SK-N-MC (cell line): ENCODE measurements at regions not wholly inside any gene's neighbourhood (a gene's known extent, or its start where the extent isn't known, plus 50 kb on each side); places are given as distances from the start of the nearest gene placed in this dataset.

Experiments
- EZH2 ChIP-seq: fragments of 200-600 bp; sonication (generic); IDR thresholded peaks from one replicate; pipeline ENCODE4 v1.6.1; 2017; ENCODE audit warnings: antibody characterized with exemption
- FOXP2 ChIP-seq: optimal IDR thresholded peaks from 2 replicates; pipeline ENCODE3; 2011; ENCODE audit warnings: mild to moderate bottlenecking, moderate library complexity; ENCODE audit not compliant: insufficient read depth; ENCODE audit errors: extremely low read length, control extremely low read depth
- POLR2AphosphoS5 ChIP-seq: IDR thresholded peaks from 2 replicates; pipeline ENCODE4 v1.6.1; 2012; ENCODE audit warnings: mild to moderate bottlenecking, low read depth, low read length, borderline replicate concordance

DNA sequence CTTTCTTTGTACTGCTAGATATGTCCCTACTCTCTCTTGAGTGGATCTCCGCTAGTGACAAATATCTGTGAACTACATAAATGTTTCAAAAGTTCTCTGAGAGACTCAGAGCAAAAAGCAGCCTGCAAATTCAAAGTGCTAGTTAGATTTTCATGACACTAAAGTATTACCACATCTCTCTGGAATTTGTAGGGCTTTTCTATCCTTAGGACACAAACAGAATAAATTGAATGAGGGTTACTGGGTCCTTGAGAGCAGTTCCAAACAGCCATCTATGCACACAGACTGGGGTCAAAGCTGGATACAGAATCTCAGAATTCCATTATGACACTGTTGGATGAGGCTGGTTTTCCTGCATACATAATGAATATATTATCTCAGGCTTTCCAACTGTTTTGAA, 953.2 kb downstream of the DIAPH3 start:
- no peak for TF ChIP-seq EZH2
- no peak for TF ChIP-seq POLR2AphosphoS5
- no peak for TF ChIP-seq FOXP2
